ENCODE measurements at regions not wholly inside any gene's neighbourhood (a gene's known extent, or its start where the extent isn't known, plus 50 kb on each side); places are given as distances from the start of the nearest gene placed in this dataset.
"Not testable (repeated sequence)": the region's sequence is repeated elsewhere in the genome, so short reads cannot be mapped to it uniquely, and the experiment has no call there.

DNA sequence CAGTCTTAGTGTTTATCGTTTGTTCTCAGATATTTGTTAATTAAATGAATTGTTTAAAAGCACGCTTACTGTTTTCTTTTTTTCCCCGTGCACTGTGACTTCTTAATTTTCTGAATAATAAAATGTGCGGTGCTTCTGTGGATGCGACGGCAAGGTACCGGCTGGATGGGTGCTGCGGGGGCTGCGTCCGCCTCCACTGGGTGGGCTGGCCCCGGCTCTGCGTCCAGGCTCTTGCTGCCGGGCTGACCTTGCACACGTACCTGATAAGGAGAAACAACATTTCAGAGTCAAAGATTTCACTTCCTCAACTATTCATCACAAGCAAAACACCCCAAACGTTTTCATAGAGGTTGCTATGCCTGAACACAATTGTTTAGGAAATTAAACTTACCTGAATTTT, 404.0 kb upstream of the IRX1 start:
- no peak for DNase-seq (ENCODE audit: low spot score)

DNA sequence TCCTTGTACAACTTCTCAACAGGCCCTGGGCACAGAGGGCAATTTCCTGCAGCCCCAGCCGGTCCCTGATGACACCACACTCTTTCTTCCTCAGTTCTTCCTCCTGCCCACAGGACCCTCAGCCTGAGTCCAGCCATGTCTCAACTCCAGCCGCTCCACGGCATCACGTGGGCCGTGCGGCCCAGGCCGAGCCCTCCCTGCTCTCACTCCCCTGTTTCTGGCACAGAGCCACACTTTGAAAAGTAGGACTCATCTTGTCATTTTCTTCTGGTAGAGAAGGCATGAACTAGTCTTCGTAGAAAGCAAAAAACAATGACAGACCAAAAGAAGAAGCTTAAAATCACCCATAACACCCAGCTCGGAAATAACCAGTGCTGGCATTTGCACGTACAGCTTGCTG, 404.7 kb upstream of the IRX1 start:
- DNase-seq (ENCODE audit: low spot score): no peak

DNA sequence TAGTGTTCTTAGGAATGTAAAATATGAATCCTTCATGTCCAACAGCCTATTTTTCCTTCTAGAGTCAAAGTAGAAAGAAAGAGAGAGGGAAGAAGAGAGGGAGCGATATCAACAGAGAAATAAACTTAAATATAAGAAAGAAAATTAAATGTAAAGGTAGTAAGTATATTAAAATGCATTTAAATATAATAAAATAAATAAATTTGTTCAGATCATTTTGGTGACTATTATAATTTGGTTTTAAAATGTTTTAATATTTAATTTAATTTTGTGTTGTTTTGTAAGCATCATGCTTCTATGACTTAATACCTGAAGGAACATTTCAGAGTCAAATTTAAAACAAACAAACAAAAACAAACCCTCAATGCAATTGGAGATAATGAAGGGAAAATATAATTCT, 405.2 kb upstream of the IRX1 start:
- no peak for DNase-seq (ENCODE audit: low spot score)

DNA sequence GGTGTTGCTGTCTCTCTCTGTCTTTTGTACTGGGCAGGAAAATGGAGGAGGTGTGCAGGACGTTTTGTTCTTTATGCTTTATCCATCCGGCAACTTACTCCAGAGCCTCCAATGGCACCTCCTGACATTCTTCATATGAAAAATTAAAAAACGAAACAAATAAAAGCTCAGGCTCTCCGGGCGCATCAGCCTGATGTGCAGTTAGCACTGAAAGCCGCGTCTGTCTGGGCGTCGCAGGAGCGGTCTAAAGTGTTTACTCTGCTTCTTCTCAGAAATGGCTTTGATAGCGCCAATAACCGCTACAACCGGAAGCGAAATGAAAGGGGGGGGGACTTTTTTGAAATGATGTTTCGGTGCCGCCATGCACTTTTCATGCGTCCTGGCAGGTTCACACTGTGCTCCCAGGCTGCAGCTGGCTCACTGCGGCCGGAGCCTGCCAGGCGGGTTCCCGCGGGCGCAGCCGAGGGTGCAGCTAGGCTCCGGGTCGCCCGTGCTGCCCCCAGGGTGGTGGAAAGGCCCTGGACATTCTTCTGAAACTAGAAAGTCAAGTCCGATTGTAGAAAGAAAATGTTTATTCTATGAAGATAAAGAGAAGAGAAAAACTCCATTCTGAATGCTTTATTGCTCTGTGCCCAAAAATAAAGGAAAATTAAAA, 407.7 kb upstream of the IRX1 start:
- DNase-seq (ENCODE audit: low spot score): no peak

DNA sequence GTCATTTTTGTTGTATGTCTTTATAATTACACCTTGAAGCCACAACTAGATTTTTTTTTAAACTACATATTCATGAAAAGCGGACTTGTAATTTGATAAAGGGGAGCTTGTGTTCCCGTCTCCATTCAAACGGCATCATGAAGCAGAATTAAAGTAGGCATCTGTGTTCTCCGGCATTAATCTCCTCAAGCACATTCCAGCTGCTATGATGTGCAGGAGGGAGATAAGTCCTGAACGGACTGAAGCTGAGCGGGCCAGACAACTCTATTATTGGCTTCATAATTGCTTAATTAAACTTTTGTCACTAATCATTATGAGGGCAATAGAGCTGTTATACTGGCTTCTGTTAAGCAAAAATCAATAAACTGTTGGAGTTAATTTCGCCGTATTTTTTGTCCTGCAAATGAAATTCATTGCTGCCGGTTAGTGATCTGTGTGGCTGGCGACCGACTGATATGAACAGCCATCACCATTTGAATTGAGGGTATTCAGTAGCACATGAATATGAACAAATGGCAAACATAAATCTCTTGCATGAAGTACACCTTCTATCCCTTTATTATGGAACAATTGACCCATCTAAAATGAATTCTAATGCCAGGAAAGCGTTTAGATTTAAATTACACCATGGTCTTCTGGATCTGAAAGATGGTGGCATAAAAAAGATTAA, 408.8 kb upstream of the IRX1 start:
- DNase-seq (ENCODE audit: low spot score): no peak

DNA sequence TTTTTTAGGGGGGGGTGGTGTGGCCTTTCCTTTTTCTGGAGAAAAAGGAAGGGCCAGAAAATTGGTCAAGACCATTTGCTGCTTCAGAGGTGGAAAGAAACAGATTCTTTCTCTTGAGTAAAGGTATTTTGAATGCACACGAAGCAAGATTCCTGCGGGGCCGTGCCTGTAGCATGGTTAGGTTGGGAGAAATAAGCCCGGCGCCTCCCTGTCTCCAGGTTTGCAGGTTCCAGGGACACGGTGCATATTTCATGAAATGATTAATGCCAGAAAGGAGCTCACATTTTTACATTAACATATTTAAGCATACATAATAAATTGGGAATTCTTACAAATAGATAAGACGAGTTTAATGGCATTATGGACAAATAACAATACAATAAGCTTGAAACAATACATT, 409.5 kb upstream of the IRX1 start:
- DNase-seq (ENCODE audit: low spot score): no peak

DNA sequence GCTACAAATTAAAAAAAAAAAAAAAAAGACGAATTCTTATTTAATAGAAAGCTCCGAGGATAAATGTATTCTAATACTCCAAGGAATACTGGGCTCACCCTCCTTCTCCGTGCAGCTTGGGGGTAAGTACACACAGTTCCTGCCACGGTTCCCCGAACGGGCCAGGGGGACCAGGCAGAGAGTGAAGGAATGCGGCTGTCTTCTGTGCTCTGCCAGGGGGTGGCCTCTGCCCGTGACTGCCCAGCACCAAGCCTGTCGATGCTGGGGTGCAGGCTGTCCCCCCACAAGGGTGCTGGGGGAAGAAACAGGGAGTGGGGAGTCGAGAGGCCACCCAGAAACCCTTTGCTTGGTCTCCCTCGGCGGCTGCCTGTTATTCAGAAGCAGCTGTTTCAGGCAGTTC, 410.1 kb upstream of the IRX1 start:
- no peak for DNase-seq (ENCODE audit: low spot score)

DNA sequence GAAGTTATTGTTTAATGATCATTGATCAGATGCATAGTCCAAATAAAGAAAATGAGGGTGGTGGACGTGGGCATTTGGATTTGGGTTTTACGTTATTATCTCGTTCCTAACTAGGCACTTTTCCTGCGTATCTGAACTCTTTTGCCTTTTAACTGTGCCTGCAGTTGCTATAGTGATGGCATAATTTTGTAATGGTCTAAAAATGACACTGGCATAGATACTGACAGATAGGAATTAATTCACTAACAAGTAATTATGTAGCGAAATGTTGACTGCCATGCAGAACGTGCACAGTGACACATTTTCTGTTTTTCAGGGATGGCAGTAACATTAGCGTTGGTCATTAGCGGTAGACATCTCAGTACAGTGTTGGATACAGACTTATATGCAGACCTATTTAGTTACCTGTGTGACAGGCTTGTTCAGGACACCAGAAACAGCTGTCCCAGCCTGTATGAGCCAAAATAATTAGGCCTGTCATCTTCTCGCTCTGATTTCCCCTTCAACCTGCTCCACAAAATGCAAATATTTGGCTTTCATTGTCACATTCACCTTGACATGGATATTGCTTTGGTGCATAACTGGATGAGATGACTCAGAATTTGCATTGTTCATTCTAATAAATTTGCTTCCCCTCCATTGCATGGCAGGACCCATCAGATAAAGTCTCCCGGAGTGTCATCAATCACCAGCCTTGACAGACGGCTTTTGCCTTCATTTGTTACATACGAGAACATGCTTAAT, 413.3 kb upstream of the IRX1 start:
- no peak for DNase-seq (ENCODE audit: low spot score)

DNA sequence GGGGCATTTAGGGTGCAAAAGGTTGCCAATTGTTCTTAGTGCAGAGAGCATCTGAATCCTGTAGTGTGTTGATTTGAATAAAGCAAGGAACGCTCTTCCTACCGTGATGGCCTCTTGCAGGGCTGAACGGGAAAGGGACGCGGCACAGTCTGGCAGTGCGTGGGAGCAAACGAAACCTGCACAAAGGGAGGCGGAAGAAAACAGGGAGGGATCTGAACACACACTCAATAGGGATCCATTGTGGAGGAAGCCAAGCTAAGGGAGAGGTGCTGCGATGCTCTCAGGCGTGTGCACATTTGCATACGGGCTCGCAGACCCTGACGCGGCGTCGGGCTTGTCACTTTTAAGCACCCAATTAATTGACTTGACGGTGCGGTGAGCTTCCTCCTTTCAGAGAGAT, 414.0 kb upstream of the IRX1 start:
- DNase-seq (ENCODE audit: low spot score): no peak

GRCh38 chr5:3180636-3181035, 415.0 kb upstream of the IRX1 start:
- no peak for DNase-seq (ENCODE audit: low spot score)

- no peak for DNase-seq (ENCODE audit: low spot score)
Measured at GRCh38 chr5:3179220-3179619, 416.4 kb upstream of the IRX1 start.

DNA sequence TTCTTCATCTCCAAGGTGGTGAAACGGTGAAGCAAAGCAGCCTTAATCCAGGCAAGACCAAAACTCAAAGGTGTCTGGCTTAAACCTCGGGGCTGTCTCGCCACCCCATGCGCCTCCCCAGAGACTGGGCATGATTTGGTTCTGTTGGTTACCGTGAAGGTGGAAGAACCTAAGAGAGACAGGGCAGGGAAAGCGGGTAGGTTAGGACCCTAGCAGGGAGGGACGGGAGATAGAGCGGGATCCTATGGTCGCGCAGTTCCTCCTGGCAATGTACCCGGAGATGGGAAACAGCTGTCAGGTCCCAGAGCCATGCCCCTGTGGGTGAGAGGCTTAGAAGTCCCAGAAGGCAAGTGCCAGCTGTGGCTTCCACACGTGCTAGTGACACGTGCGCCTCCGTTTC, 418.3 kb upstream of the IRX1 start:
- DNase-seq (ENCODE audit: low spot score): no peak

- no peak for DNase-seq (ENCODE audit: low spot score)
Measured at GRCh38 chr5:3175416-3175815, 420.2 kb upstream of the IRX1 start.

GRCh38 chr5:3167473-3167872, 416.0 kb upstream of the IRX2 start:
- no peak for DNase-seq (ENCODE audit: low spot score)

DNA sequence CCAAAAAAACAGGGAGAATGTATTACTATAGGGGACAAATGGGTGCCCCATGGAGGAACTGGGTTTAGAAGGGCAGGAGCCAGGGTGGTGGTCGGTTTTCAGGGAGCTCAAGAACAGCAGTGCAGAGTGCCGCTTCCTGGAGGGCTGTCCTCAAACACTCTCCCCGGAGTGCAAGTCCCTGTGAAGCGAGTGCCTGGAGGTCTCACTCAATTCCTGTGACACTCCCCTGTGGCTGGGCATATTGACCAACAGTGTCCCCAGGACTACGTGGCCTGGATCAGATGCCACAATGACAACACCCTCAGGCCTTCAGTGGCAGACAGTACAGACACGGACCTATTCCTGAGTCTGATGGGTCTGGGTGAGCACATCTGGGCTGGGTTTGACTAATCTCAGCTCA, 412.1 kb upstream of the IRX2 start:
- DNase-seq (ENCODE audit: low spot score): no peak

- DNase-seq (ENCODE audit: low spot score): no peak
Measured at GRCh38 chr5:3161672-3162071, 410.2 kb upstream of the IRX2 start.

DNA sequence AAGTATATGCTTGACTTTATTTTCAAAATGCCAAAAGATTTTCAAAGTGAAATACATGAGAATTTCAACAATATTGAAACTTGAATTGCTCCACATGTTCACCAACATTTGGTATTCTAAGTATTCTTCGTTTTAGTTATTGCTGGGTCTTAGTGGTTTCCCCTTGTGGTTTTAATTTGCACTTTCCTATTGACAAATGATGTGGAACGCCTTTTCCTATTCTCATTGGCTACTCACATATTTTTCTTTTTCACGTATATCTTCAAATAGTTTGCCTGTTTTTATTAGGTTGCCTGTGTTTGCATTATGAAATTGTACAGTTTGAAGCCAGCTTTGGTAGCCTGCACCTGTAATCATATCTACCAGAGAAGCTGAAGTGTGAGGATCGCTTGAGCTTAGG, 405.7 kb upstream of the IRX2 start:
- no peak for DNase-seq (ENCODE audit: low spot score)

GRCh38 chr5:3155717-3156116, 404.2 kb upstream of the IRX2 start:
- DNase-seq (ENCODE audit: low spot score): no peak

GRCh38 chr5:3155046-3155445, 403.6 kb upstream of the IRX2 start:
- DNase-seq (ENCODE audit: low spot score): no peak

- DNase-seq (ENCODE audit: low spot score): no peak
Measured at GRCh38 chr5:3153906-3154305, 402.4 kb upstream of the IRX2 start.

DNA sequence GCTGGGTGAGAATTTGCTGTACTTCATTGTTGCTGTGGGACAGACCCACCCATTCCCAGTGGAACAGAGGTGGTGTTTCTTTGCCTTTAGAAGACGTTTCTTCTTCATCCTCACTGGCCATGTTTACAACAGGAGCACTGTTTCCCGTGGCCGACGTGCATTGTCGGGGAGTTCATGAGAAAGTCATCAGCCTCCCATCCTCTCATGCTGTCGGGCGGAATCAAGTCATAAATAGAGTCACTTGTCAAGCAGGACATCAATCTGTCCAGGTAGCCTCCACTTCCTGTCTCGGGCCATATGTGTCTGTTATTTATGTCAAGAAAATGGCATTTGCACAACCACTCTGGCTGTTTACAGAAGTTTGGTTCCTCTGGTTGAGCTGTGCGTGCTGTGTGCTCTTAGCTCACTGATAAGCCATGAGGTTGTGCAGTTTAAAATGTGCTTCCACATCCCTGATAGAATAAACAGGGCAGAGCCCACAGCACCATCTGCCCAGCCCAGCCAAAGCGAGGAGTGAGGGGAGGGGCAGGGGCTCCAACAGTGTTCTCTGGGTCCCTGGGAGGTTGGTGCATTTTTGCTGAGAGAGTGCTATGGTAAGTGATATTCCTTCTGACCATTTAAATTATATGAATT, 401.9 kb upstream of the IRX2 start:
- DNase-seq (ENCODE audit: low spot score): no peak

DNA sequence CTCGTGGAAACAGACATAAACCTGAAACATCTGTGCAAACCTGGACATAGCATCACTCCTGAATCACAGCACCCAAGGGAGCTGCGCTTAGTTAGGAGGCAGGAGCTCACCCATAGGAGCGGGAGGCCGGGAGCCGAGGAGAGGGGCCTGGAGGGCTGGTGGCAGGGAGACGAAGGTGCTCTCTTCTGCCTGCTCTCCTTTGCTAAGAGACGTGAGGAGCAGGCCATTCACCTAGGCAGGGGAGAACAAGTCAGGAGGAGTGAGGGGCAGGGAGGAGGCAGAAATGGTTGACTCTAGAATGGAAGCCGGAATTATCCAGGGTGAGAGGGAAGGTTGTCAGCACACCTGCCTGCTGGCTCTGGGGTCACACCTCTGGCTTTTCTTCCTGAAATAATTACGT, 398.4 kb upstream of the IRX2 start:
- no peak for DNase-seq (ENCODE audit: low spot score)

DNA sequence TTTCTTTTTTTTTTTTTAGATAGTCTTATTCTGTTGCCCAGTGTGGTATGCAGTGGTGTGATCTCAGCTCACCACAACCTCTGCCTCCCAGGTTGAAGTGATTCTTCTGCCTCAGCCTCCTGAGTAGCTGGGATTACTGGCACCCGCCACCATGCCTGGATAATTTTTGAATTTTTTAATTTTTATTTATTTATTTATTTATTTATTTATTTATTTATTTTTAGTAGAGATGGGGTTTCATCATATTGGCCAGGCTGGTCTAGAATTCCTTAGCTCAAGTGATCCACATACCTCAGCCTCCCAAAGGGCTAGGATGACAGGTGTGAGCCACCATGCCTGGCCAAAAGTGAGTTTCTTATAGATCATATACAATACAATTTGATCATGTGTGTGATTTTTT, 395.9 kb upstream of the IRX2 start:
- not testable (repeated sequence) for DNase-seq (ENCODE audit: low spot score)

Data from left forelimb (tissue), 1 donor.